OCI-LY7 (cell line): ENCODE measurements at regions not wholly inside any gene's neighbourhood (a gene's known extent, or its start where the extent isn't known, plus 50 kb on each side); places are given as distances from the start of the nearest gene placed in this dataset.

Experiments used
- BruUV-seq: library from RNA; stranded (reverse); fragments of 400-500 nt; replicated peaks from 2 replicates; lab custom pipeline; 2021; lab: Mats Ljungman, UMichigan
- CTCF ChIA-PET: fragments of 300-600 bp; sonication (Branson Sonifier 250); formaldehyde crosslinking; loops from one replicate; lab custom pipeline; 2022; ENCODE audit warnings: antibody characterized with exemption; ENCODE audit not compliant: unreplicated experiment; lab: Charles Lee
- POLR2A ChIA-PET: fragments of 300-600 bp; sonication (Branson Sonifier 250); formaldehyde crosslinking; loops from one replicate; lab custom pipeline; 2022; ENCODE audit warnings: antibody characterized with exemption; lab: Charles Lee
- DNase-seq: peaks from one replicate; pipeline ENCODE4 v3.0.0-alpha.2; 2015; ENCODE audit warnings: low spot score
- H2AFZ ChIP-seq: fragments of 200-600 bp; sonication (generic), shearing (Covaris generic); 2 replicates; pipeline ENCODE4 v1.6.1; 2014; ENCODE audit warnings: mild to moderate bottlenecking, antibody characterized with exemption, low read length, moderate library complexity
- H3K27ac ChIP-seq: fragments of 200-600 bp; sonication (generic); 2 replicates; pipeline ENCODE4 v1.5.1; 2014; ENCODE audit warnings: mixed run types, low read depth, mild to moderate bottlenecking, moderate library complexity, low read length, inconsistent platforms; ENCODE audit not compliant: poor library complexity, severe bottlenecking
- H3K36me3 ChIP-seq: fragments of 200-600 bp; sonication (generic); 2 replicates; pipeline ENCODE4 v1.6.1; 2014; ENCODE audit warnings: mild to moderate bottlenecking, antibody characterized with exemption, low read length, moderate library complexity, mixed read lengths; ENCODE audit not compliant: insufficient read depth
- H3K4me1 ChIP-seq: fragments of 200-600 bp; sonication (generic); 2 replicates; pipeline ENCODE4 v1.5.1; 2014; ENCODE audit warnings: mild to moderate bottlenecking, low read length; ENCODE audit not compliant: insufficient read depth, poor library complexity, severe bottlenecking
- H3K4me2 ChIP-seq: fragments of 200-600 bp; sonication (generic); 2 replicates; pipeline ENCODE4 v1.6.1; 2014; ENCODE audit warnings: mild to moderate bottlenecking, low read length
- H3K4me3 ChIP-seq: fragments of 200-600 bp; sonication (generic); 2 replicates; pipeline ENCODE4 v1.5.1; 2014; ENCODE audit warnings: mild to moderate bottlenecking, low read depth, low read length; ENCODE audit not compliant: poor library complexity, severe bottlenecking
- H3K79me2 ChIP-seq: fragments of 200-600 bp; sonication (generic); 2 replicates; pipeline ENCODE4 v1.6.1; 2016; ENCODE audit warnings: low read depth, mild to moderate bottlenecking, low read length, moderate library complexity, mixed read lengths; ENCODE audit not compliant: insufficient read depth
- H3K9me2 ChIP-seq: fragments of 200-600 bp; sonication (generic); 2 replicates; pipeline ENCODE4 v1.6.1; 2016; ENCODE audit warnings: mild to moderate bottlenecking, low read length, mixed read lengths; ENCODE audit not compliant: insufficient read depth
- H3K9me3 ChIP-seq: fragments of 200-600 bp; sonication (generic); 2 replicates; pipeline ENCODE4 v1.6.1; 2014; ENCODE audit warnings: mild to moderate bottlenecking, mixed run types, low read length, mixed read lengths
- H4K20me1 ChIP-seq: fragments of 200-600 bp; sonication (generic); 2 replicates; pipeline ENCODE4 v1.6.1; 2014; ENCODE audit warnings: mild to moderate bottlenecking, antibody characterized with exemption, low read length, moderate library complexity, mixed read lengths; ENCODE audit not compliant: insufficient read depth
- CTCF ChIP-seq: fragments of 200-600 bp; sonication (generic); conservative IDR thresholded peaks from 2 replicates; pipeline ENCODE4 v1.5.1; 2014; ENCODE audit warnings: mild to moderate bottlenecking, antibody characterized with exemption, low read length, moderate library complexity, mixed read lengths
- EZH2phosphoT487 ChIP-seq: fragments of 200-600 bp; sonication (generic); IDR thresholded peaks from 2 replicates; pipeline ENCODE4 v1.6.1; 2018; ENCODE audit warnings: low read depth, borderline replicate concordance, mild to moderate bottlenecking, mixed run types, antibody characterized with exemption, low read length, moderate library complexity, mixed read lengths
- intact Hi-C: fragments of 100-400 bp; cut with micrococcal nuclease; formaldehyde crosslinking; loops from one replicate; pipeline ENCODE4 v1.10.0; 2022; ENCODE audit not compliant: unreplicated experiment

- BruUV-seq, result no TSS peak
- Histone ChIP-seq H3K9me2 (peaks cover 3% of the 10 kb centered on the region; the same call in 1 of the 2 replicates), H3K9me3 (no peaks in the 10 kb centered on the region), H2AFZ (no peak overlapping the region), H3K4me3 (no peak overlapping the region), H3K4me1 (no peaks in the 10 kb centered on the region), H3K79me2 (no peaks in the 10 kb centered on the region), H3K36me3 (no peaks in the 10 kb centered on the region), H4K20me1 (no peaks in the 10 kb centered on the region), H3K4me2 (no peak overlapping the region), H3K27ac (no peak overlapping the region)
- no peak for TF ChIP-seq EZH2phosphoT487
- TF ChIP-seq CTCF, result no peak
- intact Hi-C loops, result no loop called here
- POLR2A ChIA-PET, result interaction anchor here (0.6 kb wide), 1 partner anchor 1481 kb away, joined by 6 read pairs; no protein-coding TSS in a partner anchor
- CTCF ChIA-PET, result no interaction called here
- DNase-seq, result no peak
Observed at GRCh38 chr9:27763831-27764230, 190.6 kb upstream of the C9orf72 start.

- TF ChIP-seq CTCF (no peak), EZH2phosphoT487 (no peak)
- no peaks in the 10 kb centered on the region for H3K9me3 ChIP-seq
- no peaks in the 10 kb centered on the region for H4K20me1 ChIP-seq
- no peaks in the 10 kb centered on the region for H3K36me3 ChIP-seq
- H3K9me2 ChIP-seq, result peaks cover 4% of the 10 kb centered on the region; the same call in 1 of the 2 replicates
- CTCF ChIA-PET, result no interaction called here
- no peak overlapping the region for H3K27ac ChIP-seq
- DNase-seq, result no peak
- no peaks in the 10 kb centered on the region for H3K4me1 ChIP-seq
- intact Hi-C loops, result no loop called here
- H3K79me2 ChIP-seq, result no peaks in the 10 kb centered on the region
- POLR2A ChIA-PET, result interaction anchor here (0.7 kb wide), 1 partner anchor 858 kb away, joined by 3 read pairs; no protein-coding TSS in a partner anchor
- no peak overlapping the region for H3K4me3 ChIP-seq
- no peak overlapping the region for H3K4me2 ChIP-seq
- BruUV-seq, result no TSS peak
- no peak overlapping the region for H2AFZ ChIP-seq
Observed at GRCh38 chr9:27765266-27766072, 192.2 kb upstream of the C9orf72 start.
